ENCODE measurements at regions not wholly inside any gene's neighbourhood (a gene's known extent, or its start where the extent isn't known, plus 50 kb on each side); places are given as distances from the start of the nearest gene placed in this dataset.

GRCh38 chr5:159385536-159385935 is 55.2 kb upstream of the IL12B start:
- no peak for DNase-seq
- intact Hi-C loops (cut with DNase I), result no loop called here

DNA sequence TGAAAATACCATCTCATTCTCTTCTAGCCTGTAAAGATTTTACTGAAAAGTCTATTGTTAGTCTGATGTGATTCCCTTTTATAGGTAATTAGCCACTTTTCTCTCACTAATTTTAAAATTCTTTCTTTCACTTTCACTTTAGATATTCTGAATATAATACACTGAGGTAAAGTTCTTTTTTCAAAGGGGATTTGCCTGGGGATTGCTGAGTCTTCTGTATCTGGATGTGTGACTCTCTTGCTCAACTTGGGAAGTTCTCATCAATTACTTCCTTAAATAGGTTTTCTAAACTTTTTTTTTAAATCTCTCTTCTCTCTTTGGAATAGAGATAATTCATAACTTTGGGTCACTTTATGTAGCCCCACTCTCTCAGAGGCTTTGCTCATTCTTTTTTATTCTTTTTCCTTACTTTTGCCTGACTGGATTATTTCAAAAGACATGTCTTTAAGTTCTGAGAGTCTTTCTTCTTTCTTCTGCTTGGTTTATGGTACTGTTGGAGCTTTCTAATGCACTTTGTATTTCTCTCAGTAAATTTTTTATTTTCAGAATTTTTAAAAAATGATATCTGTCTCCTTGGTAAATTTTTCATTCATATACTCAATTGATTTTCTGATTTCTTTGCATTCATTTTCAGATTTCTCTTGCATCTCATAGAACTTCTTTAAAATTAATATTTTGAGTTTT is 55.9 kb upstream of the IL12B start:
- intact Hi-C loops (cut with DNase I), result no loop called here
- no peak for DNase-seq

DNA sequence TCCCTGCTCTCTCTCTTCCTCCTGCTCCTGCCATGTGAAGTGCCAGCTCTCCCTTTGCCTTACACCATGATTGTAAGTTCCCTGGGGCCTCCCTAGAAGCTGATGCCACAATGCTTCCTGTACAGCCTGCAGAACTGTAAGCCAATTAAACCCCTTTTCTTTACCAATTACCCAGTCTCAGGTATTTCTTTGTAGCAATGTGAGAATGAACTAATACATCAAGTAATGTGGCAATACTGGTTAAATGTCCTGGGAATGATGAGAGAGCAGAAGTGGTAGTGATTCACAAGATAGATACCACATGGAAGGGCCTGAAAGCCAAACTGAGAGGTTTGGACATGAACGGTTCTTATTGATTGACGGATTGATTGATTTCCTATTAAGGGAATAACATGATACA is 62.6 kb upstream of the IL12B start:
- no peak for DNase-seq
- intact Hi-C loops (cut with DNase I), result no loop called here

- no peak for DNase-seq
- intact Hi-C loops (cut with DNase I), result no loop called here
These were observed 63.6 kb upstream of the IL12B start for GRCh38 chr5:159393854-159394274.

- no peak for DNase-seq
- intact Hi-C loops (cut with DNase I), result no loop called here
These were observed 64.9 kb upstream of the IL12B start for GRCh38 chr5:159395202-159395601.

DNA sequence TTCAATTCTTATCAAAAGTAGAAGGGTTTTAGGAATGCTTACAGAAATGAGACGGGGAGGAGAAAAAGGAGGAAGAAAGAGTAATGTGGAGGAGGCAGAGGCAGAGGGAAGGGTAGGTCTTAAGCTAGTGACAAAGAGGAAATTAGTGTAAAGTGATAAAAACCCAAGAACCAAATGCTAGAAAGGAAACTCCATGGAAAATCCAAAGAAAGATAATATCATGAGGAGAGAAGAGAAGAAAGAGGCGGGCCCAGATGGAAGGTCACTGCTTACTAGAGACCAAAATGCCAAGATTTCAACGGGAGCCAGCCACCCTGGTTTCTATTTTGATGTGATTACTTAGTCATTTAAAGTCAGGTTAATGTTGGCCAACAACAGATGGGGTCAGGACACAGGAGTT is 68.6 kb upstream of the IL12B start:
- DNase-seq, result no peak
- intact Hi-C loops (cut with DNase I), result no loop called here

DNA sequence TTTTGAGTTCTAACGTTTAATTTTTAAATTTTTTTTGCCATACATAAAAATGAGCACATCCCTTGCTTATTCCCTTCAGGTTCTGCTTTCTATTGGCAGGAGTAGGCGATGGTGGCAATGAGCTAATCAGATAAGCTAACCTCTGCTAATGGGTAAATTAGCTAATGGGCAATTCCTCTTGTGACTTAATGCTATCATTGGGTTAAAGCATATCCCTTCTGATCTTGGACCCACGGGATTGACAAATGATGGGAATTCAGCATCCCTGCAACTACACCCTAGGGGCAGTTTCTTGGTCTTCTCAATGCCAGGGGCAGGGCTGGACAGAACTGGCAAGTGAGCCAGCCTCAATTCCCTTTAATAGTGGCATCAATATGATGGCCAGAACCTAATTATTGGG is 70.2 kb upstream of the IL12B start:
- no peak for DNase-seq
- intact Hi-C loops (cut with DNase I), result no loop called here

- intact Hi-C loops (cut with DNase I), result no loop called here
- DNase-seq, result no peak
These were observed 72.0 kb upstream of the IL12B start for GRCh38 chr5:159402311-159402710.

DNA sequence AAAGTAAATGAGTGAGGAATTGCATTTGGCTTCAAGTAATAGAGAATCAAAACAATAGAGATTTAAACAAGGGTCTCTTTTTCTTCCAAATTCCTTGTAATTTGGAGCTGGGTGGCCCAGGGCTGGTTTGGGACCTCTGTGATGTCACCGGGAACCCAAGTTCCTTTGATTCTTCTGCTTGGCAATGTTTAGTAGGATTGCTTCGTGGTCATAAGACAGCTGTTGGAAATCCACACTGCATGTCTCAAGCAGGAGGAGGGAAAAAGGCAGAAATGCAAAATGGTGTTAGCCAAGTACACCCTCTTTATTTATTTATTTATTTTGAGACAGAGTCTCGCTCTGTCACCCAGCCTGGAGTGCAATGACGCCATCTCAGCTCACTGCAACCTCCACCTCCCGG is 72.6 kb upstream of the IL12B start:
- no peak for DNase-seq
- intact Hi-C loops (cut with DNase I), result no loop called here

- intact Hi-C loops (cut with DNase I), result no loop called here
- DNase-seq, result no peak
These were observed 73.8 kb upstream of the IL12B start for GRCh38 chr5:159403906-159404681.

GRCh38 chr5:159405611-159406031 is 75.3 kb upstream of the IL12B start:
- no peak for DNase-seq
- intact Hi-C loops (cut with DNase I), result no loop called here

DNA sequence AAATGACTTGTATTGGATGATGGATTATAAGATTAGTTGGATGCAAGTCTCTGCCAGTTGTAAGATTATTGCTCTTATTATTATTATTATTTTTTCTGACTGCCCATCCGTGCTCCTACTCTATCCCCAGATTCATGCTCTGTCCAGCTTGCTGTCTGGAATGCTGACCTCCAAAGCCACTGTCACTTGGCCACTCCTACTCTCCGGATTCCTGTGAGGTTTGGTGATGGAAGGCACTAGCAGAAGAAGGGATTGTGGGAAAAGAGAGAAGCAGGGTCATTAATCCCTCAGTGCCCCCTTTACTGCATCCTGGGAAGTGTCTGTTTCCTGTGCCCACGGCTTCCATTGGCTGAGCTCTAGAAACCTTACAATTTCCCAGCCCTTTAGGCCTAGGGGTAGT is 76.3 kb upstream of the IL12B start:
- no peak for DNase-seq
- intact Hi-C loops (cut with DNase I), result no loop called here

GRCh38 chr5:159409801-159410200 is 79.5 kb upstream of the IL12B start:
- DNase-seq, result no peak
- intact Hi-C loops (cut with DNase I), result no loop called here

GRCh38 chr5:159410480-159410879 is 80.2 kb upstream of the IL12B start:
- no peak for DNase-seq
- intact Hi-C loops (cut with DNase I), result no loop called here

GRCh38 chr5:159411115-159411514 is 80.8 kb upstream of the IL12B start:
- DNase-seq, result no peak
- intact Hi-C loops (cut with DNase I), result no loop called here

DNA sequence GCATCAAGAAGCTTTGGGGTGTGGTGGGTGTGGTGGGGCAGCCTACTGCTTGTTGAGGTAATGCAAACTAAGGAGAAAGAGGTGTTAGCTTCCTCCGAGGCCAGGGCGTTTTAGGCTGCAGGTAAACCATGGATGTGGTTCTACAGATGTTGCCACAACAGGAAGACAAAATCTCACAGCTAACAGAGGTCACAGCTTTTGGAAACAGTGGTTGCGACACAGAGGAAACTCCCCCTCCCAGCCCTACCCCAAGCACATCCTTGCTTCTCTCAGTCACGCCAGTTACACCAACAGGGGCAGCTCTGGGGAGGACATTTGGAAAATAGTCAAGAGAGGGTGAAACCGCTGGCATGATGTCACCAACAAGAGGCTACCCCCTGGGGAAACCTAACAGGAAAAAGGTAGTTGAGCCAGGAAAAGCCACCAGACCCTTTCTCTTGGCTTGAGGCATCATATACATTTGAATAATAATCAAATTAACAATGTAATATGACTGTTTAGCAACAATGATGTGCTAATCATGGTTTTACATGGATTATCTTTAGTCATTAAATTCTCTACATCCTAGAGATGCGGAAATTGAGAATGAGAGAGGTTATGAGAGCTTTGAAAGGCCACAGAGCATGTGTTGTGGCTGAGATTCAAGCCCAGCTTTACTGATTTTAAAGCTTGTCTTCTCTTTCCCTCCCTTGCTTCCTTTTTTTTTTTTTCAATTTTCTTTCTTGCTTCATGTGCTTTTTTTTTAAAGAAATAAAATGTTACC is 82.2 kb upstream of the IL12B start:
- intact Hi-C loops (cut with DNase I), result no loop called here
- no peak for DNase-seq

DNA sequence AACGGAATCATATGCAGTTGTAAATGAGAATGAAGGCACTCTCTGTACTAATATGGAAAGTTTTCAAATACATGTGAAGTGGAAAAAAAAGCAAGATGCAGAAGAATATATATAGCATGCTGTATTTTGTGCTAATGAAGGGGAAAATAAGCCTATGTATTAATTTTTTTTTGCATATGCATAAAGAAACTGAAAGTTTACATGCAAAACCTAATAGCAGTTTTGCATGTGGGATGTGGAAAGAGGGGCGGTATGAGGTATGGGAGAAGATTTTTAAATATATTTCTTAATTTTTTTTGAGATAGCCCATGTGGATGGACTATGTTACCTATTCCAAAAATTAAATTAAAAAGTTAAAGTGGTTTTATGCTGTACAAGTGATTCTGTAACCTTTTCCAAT is 83.7 kb upstream of the IL12B start:
- intact Hi-C loops (cut with DNase I), result no loop called here
- no peak for DNase-seq

DNA sequence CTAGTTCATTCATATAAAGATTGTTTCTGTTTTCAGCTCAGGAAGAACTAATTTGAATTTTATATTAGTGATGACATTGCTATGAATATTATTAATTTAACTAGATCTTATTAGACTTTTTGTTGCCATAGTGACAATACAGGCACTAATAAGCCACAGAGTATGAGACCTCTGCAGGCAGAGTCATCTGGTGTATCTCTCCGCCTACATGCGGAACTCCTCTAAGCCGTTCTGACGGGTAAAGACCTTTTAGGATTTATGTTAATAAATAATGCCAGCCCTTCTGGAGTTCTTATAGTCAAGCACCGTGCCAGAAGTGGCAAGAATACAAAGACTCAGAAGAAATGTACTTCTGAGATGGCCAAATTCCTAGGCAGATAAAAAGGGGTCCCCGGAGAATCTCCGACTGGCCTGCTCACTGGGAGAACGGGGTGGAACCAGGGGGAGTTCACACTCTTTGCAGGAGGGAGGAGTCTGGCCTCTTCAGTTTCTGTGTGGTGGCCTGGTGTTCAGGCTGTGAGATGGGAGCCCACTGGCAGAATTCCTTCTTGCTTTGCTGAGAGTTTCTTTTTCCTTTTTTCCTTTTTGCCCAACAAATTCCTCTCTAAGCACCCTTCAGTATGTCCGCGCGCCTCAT is 85.1 kb upstream of the IL12B start:
- intact Hi-C loops (cut with DNase I), result no loop called here
- DNase-seq, result peak in 1 of 42 donors; percentile 30

DNA sequence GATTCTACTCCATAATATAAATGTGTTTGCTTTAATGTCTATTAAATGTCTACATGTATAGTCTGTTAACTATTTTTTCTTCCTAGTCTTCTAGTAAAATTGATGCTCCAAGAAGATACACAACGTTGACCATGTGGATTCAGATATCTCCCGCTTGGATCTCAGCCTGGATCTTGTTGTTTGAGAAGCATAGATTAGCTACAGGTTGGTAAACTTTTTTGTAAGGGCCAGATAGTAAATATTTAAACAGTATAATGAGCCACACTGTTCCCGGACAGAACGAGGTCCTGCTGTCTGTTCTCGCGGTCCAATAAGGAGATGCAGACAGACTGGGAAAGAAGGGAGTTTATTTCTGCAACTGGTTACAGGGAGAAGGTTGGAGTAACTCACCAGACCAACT is 86.2 kb upstream of the IL12B start:
- no peak for DNase-seq
- intact Hi-C loops (cut with DNase I), result no loop called here

GRCh38 chr5:159417170-159417569 is 86.9 kb upstream of the IL12B start:
- intact Hi-C loops (cut with DNase I), result no loop called here
- DNase-seq, result no peak
